Sigmoid colon (tissue), 4 donors: ENCODE measurements at regions not wholly inside any gene's neighbourhood (a gene's known extent, or its start where the extent isn't known, plus 50 kb on each side); places are given as distances from the start of the nearest gene placed in this dataset.

Experiments
- EP300 ChIP-seq, 4 donors: sonication (generic); formaldehyde crosslinking; IDR thresholded peaks; one replicate each; pipeline ENCODE4 v1.6.1; 2017; ENCODE audit warnings: antibody characterized with exemption in 4 of 4
- POLR2A ChIP-seq, 2 donors: fragments of 450-650 bp; IDR thresholded peaks; one replicate each; pipeline ENCODE4 v1.6.1; 2016; ENCODE audit warnings: antibody characterized with exemption in 2 of 2, mild to moderate bottlenecking in 2 of 2, moderate library complexity in 2 of 2
- POLR2AphosphoS5 ChIP-seq, 4 donors: sonication (generic); formaldehyde crosslinking; IDR thresholded peaks; one replicate each; pipeline ENCODE4 v1.6.1; 2017; ENCODE audit warnings: antibody characterized with exemption in 4 of 4
- TF ChIP-seq, protein P1 (sequence below), 4 experiments: fragments of 450-650 bp in 3 of 4; fragments of 200-600 bp in 1 of 4; IDR thresholded peaks; one replicate each; pipeline ENCODE4 v1.5.1; 2016 to 2019; ENCODE audit warnings: antibody characterized with exemption in 4 of 4, mild to moderate bottlenecking in 3 of 4, moderate library complexity in 2 of 4

DNA sequence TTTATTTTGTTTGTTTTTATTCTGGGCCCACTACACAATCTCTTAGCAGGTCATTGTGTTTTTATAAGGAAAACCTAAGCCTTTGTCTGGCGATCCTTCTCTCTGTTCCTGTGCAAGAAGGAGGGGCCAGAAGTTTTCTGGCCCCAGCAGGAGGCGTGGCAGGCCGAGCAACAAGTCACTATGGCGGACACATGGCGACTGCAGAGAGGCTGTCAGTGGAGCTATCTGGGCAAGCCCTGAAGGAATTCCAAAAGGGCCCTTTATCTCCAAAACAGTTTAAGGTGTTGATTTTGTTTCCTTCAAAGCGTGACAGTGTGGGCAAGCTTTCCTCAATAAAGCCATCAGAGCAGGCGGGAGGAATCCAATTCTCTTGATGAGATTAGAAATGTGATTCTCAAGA is 118.8 kb upstream of the CTAGE1 start:
- TF ChIP-seq POLR2AphosphoS5 (IDR thresholded peaks at IDR 0.05) (no peak), POLR2A (IDR thresholded peaks at IDR 0.05) (no peak), EP300 (IDR thresholded peaks at IDR 0.05) (no peak)
- TF ChIP-seq, protein P1, sequence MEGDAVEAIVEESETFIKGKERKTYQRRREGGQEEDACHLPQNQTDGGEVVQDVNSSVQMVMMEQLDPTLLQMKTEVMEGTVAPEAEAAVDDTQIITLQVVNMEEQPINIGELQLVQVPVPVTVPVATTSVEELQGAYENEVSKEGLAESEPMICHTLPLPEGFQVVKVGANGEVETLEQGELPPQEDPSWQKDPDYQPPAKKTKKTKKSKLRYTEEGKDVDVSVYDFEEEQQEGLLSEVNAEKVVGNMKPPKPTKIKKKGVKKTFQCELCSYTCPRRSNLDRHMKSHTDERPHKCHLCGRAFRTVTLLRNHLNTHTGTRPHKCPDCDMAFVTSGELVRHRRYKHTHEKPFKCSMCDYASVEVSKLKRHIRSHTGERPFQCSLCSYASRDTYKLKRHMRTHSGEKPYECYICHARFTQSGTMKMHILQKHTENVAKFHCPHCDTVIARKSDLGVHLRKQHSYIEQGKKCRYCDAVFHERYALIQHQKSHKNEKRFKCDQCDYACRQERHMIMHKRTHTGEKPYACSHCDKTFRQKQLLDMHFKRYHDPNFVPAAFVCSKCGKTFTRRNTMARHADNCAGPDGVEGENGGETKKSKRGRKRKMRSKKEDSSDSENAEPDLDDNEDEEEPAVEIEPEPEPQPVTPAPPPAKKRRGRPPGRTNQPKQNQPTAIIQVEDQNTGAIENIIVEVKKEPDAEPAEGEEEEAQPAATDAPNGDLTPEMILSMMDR (IDR thresholded peaks at IDR 0.05): no peak
